ENCODE measurements at regions not wholly inside any gene's neighbourhood (a gene's known extent, or its start where the extent isn't known, plus 50 kb on each side); places are given as distances from the start of the nearest gene placed in this dataset.

GRCh38 chr11:23586173-23586572, 725.9 kb upstream of the CCDC179 start:
- TF ChIP-seq POLR2A (IDR thresholded peaks at IDR 0.05) (no peak), CTCF (IDR thresholded peaks at IDR 0.05) (no peak)
